Left ventricle myocardium inferior (tissue), 1 donor: ENCODE measurements at regions not wholly inside any gene's neighbourhood (a gene's known extent, or its start where the extent isn't known, plus 50 kb on each side); places are given as distances from the start of the nearest gene placed in this dataset.
A peak's percentile ranks its signal among the peaks of the same experiment; 100 is the strongest.

Source experiments
- DNase-seq: peaks from one replicate; pipeline ENCODE4 v3.0.0-alpha.2; 2020
- H3K27ac ChIP-seq: fragments of 200-600 bp; replicated peaks from 2 replicates; pipeline ENCODE4 v1.8.0; 2021
- H3K27me3 ChIP-seq: fragments of 200-600 bp; 2 replicates; pipeline ENCODE4 v1.8.0; 2021; ENCODE audit warnings: low read depth
- H3K36me3 ChIP-seq: fragments of 200-600 bp; 2 replicates; pipeline ENCODE4 v1.8.0; 2021
- H3K4me1 ChIP-seq: fragments of 200-600 bp; 2 replicates; pipeline ENCODE4 v1.8.0; 2021
- H3K4me3 ChIP-seq: fragments of 200-600 bp; 2 replicates; pipeline ENCODE4 v1.8.0; 2021; ENCODE audit warnings: mild to moderate bottlenecking, moderate library complexity
- H3K9me3 ChIP-seq: fragments of 200-600 bp; replicated peaks from 2 replicates; pipeline ENCODE4 v1.8.0; 2021
- CTCF ChIP-seq: fragments of 200-600 bp; IDR thresholded peaks from 2 replicates; pipeline ENCODE4 v1.8.0; 2021; ENCODE audit warnings: antibody characterized with exemption, mild to moderate bottlenecking, borderline replicate concordance
- intact Hi-C: fragments of 100-400 bp; cut with micrococcal nuclease; formaldehyde crosslinking; loops from one replicate; pipeline ENCODE4 v1.11.0; 2022
- donor health status: DM: no; HTN: yes; CAD: no; lungs with severe emphysema.

GRCh38 chr16:87054856-87055255 lies 262.3 kb downstream of the C16orf95 start:
- no peaks in the 10 kb centered on the region for H3K4me1 ChIP-seq
- H3K27me3 ChIP-seq, result peaks cover 35% of the 10 kb centered on the region
- DNase-seq, result no peak
- H3K27ac ChIP-seq, result no peak overlapping the region
- intact Hi-C loops, result no loop called here
- H3K36me3 ChIP-seq, result no peaks in the 10 kb centered on the region
- H3K4me3 ChIP-seq, result no peak overlapping the region
- no peak for TF ChIP-seq CTCF
- H3K9me3 ChIP-seq, result peaks cover 12% of the 10 kb centered on the region

- Histone ChIP-seq H3K27ac (no peak overlapping the region), H3K4me3 (no peak overlapping the region), H3K27me3 (peaks cover 35% of the 10 kb centered on the region), H3K9me3 (peaks cover 12% of the 10 kb centered on the region), H3K36me3 (no peaks in the 10 kb centered on the region), H3K4me1 (no peaks in the 10 kb centered on the region)
- TF ChIP-seq CTCF, result peak; percentile 45
- DNase-seq, result no peak
- intact Hi-C loops, result no loop called here
Observed at GRCh38 chr16:87056083-87056482, 261.1 kb downstream of the C16orf95 start.

GRCh38 chr16:87056551-87056950 lies 260.6 kb downstream of the C16orf95 start:
- DNase-seq, result no peak
- Histone ChIP-seq H3K27me3 (peaks cover 35% of the 10 kb centered on the region), H3K36me3 (no peaks in the 10 kb centered on the region), H3K4me3 (no peak overlapping the region), H3K9me3 (peaks cover 12% of the 10 kb centered on the region), H3K4me1 (no peaks in the 10 kb centered on the region), H3K27ac (no peak overlapping the region)
- TF ChIP-seq CTCF, result no peak
- intact Hi-C loops, result no loop called here

GRCh38 chr16:87057211-87057881 lies 259.8 kb downstream of the C16orf95 start:
- Histone ChIP-seq H3K9me3 (peaks cover 12% of the 10 kb centered on the region), H3K27ac (no peak overlapping the region), H3K4me1 (peaks cover under 1% of the 10 kb centered on the region), H3K36me3 (no peaks in the 10 kb centered on the region), H3K27me3 (peaks cover 38% of the 10 kb centered on the region), H3K4me3 (no peak overlapping the region)
- intact Hi-C loops, result no loop called here
- TF ChIP-seq CTCF, result peak; percentile 35
- no peak for DNase-seq

GRCh38 chr16:87057951-87058560 lies 259.1 kb downstream of the C16orf95 start:
- DNase-seq, result no peak
- H3K27ac ChIP-seq, result no peak overlapping the region
- peaks cover 12% of the 10 kb centered on the region for H3K9me3 ChIP-seq
- peaks cover 7% of the 10 kb centered on the region for H3K4me1 ChIP-seq
- no peak overlapping the region for H3K4me3 ChIP-seq
- TF ChIP-seq CTCF, result no peak
- intact Hi-C loops, result no loop called here
- H3K27me3 ChIP-seq, result peaks cover 38% of the 10 kb centered on the region
- no peaks in the 10 kb centered on the region for H3K36me3 ChIP-seq
